Uterus (tissue), 2 donors: ENCODE measurements at regions not wholly inside any gene's neighbourhood (a gene's known extent, or its start where the extent isn't known, plus 50 kb on each side); places are given as distances from the start of the nearest gene placed in this dataset.

Experiments used
- CTCF ChIP-seq, 4 experiments: fragments of 200-600 bp in 2 of 4; fragments of 450-650 bp in 2 of 4; sonication (generic) in 2 of 4; IDR thresholded peaks; one replicate each; pipeline ENCODE4 v1.5.1; 2016 to 2019; ENCODE audit warnings: antibody characterized with exemption in 4 of 4, mild to moderate bottlenecking in 2 of 4, moderate library complexity in 1 of 4
- POLR2A ChIP-seq, 2 donors: fragments of 450-650 bp; IDR thresholded peaks; one replicate each; pipeline ENCODE4 v1.6.1; 2016; ENCODE audit warnings: antibody characterized with exemption in 2 of 2, mild to moderate bottlenecking in 1 of 2, moderate library complexity in 1 of 2

GRCh38 chr1:168379104-168379860, 98.6 kb downstream of the TBX19 start:
- TF ChIP-seq CTCF (IDR thresholded peaks at IDR 0.05) (no peak), POLR2A (IDR thresholded peaks at IDR 0.05) (no peak)
